T-helper 9 cell (primary cell): ENCODE measurements at regions not wholly inside any gene's neighbourhood (a gene's known extent, or its start where the extent isn't known, plus 50 kb on each side); places are given as distances from the start of the nearest gene placed in this dataset.

ENCODE experiments used
- DNase-seq: peaks from one replicate; pipeline ENCODE4 v3.0.0-alpha.2; 2020

DNA sequence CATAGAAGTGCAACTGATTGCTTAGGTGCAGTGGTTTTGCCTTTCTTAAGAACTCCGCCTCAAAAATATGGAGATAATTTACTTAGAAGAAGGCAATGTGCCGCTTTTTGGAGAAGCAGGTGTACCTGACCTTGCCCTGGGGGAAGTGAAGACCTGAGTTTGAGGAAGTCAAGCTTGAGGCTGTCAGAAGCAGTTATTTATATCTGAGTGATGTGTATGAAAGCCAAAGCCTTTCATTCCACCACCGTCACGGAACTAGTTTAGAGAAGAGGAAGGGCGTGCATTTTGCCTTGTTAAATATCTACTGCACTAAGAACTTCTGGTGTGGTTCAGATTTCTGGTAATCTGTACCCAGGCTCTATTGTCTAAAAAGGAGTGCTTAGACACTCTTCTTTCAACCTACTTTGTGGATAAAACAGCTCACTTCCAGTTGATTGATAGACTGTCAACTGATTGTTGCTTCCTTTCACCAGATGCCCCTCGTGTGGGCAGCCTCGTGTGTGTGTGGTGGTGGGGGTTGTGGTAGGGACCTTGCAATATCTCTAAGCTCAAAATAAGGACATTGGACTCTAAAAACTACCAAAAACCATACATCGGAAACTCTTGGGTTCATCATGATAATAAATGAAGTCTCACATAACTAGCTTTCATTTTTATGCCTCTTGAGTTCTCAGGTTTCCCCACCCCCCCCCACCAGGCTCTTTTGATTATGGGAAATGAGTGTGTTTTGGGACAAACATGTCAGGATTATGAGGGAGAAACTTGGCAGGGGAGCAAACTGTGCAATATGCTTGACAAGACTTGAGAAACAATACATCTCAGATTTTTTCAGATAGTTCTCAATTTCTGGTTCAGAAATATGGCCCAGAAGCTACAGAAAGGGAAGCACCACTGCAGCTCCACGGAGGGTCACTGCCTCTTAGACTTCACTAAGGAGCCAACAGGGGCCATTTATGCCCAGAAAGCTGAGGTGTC, 78.6 kb downstream of the ARF6 start:
- DNase-seq: no peak

DNA sequence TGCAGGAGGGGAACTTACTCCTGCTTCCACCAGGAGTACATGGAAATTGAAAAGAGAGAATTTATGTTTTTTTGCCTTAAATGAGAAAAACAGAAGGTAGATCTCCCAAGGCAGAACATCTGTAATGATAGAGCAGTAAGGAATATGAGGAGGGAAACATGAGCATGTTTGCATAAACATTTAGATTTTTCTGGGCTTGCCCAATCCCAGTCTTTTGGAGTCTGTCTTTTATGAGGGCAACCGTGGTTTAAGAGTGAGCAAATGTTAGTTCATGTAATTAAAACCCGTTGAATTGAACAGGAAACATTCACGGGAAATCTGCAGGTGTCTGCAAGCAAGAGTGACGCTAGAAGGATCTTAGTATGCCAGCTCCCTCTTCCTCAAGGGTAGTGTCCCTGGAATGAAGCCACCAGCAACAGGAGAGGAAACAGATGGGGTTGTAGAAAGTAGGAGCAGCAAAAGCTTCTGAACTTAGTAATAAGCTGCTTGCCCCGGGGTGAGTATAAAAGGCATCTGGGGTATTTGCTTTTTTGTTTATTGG, 79.3 kb downstream of the ARF6 start:
- DNase-seq: no peak

DNA sequence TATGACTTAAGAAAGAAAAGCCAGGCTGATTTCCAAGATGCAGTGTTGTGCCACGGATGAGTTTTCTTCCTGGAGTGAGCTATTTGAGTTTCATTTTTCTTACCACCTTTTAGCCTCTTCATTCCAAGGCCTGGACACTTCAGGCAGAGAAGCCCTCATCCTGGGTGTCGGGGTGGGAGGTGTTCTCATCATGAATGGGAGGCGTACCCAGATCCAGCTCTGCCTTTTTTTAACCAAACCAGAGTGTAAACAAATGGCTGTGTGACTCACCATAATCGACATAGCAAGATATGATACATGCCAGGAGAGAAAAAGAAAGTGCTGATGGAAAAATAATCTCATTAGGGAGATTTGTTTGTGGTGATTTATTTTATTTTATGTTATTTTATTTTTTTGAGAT, 79.9 kb downstream of the ARF6 start:
- no peak for DNase-seq

DNA sequence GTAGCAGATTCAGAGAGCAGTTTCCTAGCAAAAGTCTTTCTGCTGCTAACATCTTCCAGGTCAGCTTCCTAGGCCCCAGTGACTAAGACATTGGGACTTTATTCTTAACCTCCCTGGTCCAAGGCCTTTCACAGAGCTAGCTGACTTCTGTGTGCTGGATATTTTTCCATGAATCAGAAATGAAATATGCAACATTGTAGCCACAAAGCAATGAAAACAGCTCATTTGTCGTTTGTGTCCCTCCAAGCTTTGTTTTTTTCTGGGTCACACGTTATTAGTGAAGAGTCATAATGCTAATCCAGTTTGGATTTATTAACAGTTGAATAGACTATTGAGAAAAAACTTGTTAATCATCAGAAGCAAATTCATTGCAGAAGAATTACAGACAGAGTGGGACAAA, 82.4 kb downstream of the ARF6 start:
- DNase-seq: no peak

DNA sequence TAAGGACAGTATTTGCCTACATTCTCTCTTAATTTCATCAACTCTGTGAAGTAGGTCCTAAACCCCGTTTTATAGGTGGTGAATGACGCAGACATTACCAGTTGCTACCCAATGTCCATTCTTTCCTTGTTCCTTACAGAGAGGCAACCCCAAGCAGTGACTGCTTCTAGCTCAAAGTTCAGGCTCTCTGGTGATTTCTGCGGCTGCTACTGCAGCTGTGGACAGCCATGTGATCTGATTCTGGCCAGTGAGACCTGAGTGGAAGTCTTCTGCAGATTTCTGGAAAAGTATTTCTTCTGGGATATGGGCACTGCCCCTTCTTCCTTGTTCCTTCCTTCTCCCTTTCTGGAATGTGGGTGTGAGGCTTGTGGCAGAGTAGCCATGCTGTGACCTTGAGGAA, 82.9 kb downstream of the ARF6 start:
- DNase-seq: no peak

DNA sequence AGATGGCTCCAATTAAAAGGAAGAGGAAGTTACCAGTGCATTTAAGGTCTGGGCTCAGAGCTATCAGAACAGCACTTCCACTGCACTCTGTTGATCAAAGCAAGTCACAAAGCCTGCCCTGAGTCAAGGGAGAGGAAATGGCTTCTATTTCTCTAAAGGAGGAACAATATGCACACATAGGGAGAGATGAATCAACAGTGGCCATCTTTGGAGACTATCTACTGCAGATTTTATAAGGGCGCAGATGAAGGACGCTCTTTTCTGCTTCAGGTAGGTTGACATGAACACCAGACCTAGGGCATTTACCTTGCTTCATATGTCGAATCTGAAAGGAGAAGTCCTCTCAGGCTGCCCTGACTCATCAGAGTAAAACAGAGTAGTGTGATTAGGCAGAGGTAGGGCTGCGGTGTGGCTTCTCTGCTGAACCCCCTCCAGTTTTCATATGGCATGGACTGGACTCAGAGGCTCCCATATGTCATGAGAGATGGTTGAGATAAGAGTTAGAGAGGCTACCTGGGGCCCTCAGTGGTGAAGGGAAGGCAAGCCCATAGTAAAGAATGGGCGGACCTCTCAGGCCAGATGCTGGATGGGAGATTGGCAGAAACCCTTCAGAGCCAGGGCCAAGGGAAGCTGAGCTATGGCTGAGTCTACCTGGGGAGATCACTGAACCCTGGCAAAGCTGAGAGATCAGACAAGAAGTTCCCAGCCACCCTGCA, 84.4 kb downstream of the ARF6 start:
- DNase-seq: no peak

DNA sequence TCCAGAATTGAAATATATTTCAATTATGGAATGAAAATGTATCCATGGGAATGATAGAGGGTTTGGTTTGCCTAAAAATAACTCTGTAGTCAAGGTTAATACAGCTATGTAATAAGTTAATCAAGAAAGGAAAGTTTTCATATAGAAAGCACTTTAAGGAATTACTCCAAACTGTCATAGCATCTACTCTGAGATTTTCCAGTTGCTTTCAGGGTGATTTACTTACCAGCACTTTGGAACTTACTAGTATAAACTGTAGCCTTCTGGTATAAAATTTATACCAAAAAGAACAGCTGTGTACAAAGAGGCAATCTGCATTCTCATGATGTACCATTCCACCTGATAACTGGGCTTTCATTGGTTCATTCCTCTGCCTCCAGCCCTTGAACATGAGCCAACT, 87.1 kb downstream of the ARF6 start:
- DNase-seq: no peak

DNA sequence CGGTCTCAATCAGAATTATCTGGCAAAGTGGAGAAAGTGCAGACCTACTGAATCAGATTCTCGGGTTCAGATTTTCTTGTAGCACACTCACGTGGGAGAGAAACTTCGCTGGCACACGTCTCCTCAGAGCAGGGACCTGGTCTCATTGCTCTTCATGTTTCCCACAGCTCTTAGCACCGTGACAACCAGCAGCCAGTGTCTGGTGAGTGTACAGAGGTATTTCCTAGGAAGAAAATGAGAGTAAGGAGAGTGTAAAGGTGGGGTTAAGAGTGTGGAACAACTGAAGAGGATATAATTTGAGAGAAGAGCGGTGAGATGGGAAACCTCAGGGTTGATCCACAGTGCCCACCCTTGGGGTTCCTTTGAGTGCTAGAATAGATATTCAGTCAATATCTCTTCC, 89.2 kb downstream of the ARF6 start:
- DNase-seq: no peak

DNA sequence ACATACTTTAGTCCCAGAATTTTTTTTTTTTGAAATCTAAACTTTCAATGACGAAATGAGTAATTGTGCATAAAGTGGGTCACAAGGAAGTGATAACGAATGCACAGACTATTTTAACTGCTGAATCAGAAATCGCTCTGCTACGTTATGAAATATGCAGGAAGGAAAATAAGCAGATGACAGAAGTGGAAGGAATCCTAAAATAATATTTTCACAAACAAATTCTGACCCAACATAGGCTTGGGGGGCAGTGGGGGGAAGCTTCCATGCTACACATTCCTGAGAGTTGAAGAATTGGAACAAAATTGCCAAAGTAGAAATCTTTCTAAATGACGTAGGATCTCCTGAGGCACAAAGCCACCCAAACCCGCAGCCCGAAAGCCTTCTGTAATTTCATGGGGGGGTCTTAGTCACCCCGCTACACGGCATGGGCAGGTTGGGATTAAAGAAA, 89.6 kb downstream of the ARF6 start:
- peak; percentile 41 for DNase-seq

DNA sequence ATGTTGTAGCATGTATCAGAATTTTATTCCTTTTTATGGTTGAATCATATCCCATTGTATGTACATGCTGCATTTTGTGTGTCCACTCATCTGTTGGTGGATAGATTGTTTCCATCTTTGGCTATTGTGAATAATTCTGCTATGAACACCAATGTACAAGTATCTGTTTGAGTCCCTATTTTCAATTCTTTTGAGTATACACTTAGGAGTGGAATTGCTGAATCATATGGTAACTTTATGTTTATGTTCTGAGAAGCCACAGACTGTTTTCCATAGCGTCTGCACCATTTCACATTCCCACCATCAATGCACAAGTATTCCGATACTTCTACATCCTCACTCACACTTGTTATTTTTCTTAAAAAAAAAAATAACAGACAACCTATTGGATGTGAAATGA, 91.5 kb downstream of the ARF6 start:
- no peak for DNase-seq

DNA sequence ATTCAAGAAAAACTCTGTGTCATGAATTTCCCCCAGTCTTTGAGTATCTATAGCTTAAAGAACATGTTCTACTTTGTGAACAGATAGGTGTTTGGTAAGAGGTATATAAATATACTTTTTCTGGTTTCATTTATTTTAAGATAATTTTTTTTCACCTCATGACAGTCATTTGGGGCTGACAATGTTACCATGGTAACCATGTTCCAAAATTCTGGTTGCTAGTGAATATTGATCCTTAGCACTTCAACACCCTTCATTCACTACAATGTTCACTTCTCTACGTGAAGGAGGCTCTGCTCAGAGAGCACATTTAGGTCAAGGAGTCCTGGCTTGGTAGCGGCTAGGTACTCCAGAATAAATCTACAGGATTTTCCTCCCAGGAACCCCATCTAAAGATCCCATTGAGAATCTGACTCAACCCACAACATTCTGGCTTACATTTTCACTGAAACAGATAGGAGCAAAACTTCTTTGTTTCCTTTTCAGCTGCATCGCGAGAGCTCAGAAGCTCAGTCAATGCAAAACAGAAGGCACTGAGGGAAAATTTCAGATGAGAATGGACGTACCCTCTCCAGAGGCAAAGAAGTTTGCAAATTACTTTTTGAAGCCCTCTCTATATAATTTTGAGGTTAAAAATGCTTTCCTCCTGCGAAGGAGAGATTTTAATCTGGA, 93.6 kb downstream of the ARF6 start:
- no peak for DNase-seq

DNA sequence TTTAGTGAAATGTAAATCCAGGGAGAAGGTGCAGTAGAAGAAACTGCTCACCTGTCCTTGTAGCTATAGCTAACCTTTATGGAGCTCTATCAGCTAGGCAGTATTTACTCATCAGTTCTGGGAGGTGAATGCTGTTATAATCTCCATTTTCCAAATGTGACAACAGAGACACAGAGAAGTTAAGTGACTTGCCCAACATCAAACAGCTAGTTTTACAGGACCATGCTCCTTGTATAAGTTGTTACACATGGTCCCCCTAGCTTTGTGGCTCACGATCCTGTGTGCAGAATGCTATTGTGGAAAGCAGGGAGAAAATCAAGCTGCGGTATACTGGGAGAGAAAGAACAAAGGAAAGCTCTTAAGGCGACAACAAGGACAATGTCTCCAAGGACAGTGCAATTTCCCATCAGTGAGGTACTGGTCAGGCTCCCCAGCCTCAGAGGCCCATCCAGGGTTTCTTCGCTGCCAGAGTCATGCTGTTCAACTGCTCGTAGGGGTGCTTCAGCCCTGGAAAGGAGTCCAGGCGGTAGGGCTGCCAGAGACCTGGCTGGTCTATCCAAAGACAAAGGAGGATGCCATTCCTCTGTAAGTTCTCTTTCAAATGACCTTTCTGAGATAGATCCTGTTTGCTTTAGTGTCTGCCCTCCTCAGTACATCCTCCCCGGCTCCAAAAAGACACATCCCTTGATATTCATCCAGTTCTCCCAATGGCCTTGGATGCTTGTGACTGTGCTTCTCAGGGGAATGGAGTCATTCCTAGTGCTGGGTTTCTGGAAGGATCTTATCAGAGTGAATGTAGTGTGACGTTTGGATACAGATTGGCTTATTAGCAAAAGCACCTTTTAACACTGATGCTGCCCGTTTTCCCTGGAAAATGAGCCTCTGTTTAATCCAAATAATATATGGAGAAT, 95.5 kb downstream of the ARF6 start:
- no peak for DNase-seq

DNA sequence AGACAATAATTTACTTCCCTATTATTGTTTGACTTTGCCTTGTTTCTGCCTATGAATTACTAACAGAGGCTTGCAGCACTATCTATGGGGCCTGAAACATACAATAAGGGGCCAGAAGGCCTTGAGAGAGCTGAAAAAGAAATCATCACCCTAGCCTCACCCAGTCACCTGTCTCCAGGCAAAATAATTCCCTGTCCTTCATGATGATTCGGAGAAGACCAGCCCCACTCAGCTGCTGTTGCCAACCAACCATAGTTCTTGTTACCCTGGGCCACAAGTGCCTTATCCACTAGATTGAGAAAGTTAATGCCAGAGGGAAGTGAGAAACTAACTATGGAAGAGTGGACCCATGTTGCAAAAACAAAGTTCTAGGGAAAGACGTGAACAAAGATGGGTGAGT, 97.1 kb downstream of the ARF6 start:
- no peak for DNase-seq

DNA sequence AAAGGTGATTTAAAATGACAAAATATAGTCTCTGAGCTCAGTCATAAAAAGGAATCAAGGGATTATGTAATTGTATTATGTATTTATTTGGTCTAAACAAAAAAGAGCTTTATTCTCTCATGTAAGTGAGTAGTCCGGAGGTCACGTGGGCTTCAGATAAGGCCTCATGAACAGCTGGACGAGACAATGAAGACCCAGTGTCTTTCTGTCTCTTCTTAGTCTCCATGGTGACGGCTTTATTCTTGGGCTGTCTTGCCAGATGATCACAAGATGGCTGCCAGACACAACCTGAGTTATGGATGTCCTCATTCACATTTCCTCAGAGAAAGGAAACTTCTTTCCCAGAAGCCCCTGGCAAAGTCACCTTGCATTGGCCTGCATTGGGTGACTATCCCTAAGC, 98.6 kb downstream of the ARF6 start:
- no peak for DNase-seq

DNA sequence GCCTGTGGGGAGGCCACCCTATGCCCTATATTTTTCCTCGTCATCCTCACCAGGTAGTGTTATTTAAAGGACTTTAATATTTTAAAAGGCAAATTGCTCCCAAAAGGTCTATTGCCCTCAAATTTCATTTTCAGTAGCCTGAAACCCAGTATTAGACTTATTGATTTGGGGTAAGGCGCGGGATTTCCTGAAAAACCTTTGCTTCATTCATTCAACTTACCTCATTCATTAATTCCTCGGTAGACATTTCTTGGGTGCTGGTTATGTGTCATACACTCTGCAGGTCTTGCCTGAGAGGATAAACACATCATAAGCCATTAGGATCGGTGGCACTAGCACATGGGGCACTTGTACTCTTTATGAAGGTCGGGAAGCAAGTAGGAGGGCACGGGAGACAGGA, 99.2 kb downstream of the ARF6 start:
- DNase-seq: no peak

DNA sequence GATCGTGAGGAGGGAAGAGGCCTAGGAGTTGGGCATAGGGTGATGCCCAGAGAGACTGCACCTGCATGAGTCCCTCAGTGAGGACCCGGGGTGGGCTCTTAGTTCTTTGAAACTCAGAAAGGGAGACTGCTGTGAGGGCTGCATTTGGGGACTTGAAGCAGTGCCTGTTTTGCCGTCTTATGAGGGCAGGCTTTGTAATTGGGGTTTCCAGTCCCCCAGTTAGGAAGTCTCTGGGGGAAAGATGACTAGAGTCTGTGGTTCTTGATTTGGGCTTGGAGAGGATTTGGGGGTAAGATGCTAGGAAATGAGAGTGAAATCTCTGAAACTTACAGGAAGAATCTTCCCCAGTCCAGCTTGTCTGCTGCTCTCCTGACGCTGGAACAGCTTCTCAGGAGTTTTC, 99.6 kb downstream of the ARF6 start:
- DNase-seq: no peak

DNA sequence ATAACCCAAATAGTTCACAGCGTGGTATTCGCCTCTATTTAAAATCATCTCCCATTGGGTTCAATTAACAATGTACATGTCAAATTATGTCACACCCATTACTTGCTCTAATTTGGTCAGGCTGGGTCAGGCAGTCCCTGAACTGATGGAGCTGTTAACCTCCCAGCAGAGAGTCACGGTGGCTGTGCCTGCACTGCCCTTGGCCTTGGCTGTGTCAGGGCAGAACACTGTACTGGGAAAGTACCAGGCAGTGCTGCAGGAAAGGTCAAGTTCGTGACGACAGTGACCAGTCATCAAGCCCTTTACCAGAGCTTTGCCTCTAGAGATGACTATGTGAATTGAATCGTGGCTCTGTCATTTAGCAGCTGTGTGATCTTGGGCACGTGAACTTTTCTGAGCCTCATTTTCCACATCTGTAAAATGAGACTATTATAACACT, 100.0 kb downstream of the ARF6 start:
- no peak for DNase-seq

DNA sequence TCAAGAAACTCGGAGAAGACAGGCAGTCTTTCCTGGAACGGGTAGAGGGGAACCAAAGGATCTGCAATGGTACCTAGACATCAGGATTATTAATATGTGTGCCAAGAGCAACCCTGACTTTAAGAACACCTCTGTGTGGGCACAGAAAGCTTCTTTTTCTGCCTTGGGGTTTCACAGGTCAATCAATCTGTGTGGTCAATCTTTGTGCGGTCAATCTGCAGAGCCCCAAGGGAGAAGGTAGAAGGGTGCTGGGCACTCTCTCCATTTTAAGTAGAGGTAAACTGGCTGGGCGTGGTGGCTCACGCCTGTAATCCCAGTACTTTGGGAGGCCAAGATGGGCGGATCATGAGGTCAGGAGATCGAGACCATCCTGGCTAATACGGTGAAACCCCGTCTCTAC, 100.7 kb downstream of the ARF6 start:
- no peak for DNase-seq

DNA sequence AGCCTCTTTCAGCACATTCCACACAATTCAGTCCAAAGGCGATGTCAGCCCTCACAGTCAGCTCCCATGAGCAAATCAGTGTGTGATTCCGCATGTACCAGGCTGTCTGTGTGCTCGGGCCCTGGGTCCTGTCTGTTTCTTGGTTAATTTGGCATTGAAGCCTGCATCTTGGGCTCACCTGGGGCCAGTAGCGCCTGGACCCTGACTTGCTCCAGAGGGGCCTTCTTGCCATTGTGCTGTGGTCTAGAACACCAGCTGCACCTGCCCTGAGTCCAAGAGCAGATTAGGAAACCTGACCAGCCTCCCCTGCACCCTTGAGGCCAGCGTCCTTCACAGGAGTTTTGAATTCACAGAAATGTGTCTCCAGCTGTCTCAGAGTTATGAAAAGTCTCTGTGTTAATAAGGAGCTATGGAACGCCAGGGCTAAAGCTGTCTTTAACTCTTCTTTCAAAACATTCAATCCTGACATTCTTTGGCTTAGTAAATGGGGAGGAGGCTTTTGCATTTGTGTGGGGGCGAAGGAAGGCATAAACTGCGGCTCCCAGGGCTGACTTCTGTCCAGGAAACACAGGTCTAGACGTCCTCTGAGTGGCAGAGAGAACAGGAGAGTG, 102.2 kb downstream of the ARF6 start:
- no peak for DNase-seq

DNA sequence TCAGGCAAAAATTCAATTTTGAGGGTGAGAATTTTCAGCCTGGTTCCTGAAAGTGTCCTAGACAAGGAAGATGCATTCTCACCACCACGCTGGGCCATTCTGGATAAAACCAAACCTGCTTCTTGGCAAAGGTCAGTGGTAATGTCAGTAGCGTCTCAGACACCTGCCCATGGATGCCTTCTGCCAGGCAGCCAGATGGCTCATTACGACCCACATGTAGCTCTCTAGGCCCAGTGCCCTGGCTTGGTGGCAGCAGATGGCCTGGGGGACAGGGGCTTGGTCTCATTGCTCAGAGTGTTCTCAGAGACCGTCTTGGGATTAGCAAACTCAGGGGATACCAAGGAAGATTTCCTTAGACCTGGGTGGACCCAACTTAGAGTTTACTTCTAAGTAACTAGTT, 105.1 kb downstream of the ARF6 start:
- no peak for DNase-seq

DNA sequence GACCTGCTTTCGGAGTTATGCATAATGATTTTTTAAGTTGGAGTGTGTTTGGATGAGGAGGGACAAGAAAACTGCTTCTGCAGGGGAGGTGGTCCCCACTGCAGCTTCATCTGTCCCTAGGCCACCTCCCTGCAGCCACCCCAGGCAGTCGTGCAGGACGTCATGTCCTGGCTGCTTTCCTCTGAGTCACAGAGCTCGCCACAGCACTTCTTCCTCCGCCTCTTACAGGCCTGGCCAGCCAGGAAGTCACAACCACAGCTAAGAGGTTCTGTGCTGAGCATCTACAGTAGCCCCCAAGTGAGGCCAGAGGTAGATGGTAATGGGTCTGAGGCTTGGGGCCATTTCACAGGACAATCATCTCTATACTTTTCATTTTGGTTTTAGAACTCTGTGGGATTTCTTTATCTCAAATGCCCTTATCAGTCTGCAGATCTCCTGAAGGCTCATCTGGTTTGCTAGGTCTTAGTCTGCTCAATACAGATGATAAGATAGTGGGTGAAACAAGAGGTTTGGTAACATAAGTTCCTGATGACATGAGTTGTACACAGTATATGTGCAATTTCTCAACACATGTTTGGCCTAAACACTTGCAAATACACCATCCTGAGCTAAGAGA, 106.4 kb downstream of the ARF6 start:
- peak; percentile 60 for DNase-seq
